ENCODE measurements at regions not wholly inside any gene's neighbourhood (a gene's known extent, or its start where the extent isn't known, plus 50 kb on each side); places are given as distances from the start of the nearest gene placed in this dataset.

DNA sequence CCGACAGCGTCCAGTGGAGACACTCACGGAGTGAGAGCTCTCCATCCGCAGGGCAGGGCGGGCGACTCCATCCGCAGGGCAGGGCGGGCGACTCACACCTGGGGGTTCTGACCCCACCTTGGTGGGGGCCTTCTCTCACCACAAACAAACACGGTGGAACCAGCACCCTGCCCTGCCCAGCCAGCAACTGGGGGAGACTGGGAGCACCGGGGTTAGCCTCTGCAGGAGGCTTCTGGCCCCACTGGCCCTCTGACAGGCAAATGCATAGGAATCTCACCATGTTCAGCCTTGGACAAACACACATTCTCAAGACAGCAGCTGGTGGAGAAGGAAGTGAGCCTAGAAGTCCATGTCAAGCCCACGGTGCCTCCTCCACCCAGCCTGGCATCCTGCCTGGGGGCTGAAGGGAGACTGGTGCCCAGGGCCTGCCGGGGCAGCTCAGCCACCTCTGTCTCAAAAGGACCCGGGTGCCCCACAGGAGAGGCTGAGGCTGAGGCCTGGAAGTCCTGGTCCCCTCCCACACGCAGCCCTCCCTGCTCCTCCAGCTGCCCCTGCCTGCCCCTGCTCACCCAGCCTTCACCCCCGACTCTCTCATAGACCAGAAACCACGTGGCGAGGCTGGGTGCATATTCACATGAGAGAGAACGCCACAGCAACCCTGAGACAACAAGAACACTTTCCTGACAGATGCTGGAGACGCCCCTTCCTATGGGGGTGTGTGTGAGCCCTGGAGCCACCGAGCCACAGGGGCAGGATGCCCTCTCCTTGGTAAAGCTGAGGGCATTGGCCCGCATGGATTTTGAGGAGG lies 98.4 kb upstream of the B3GAT1 start (continued):
- TF ChIP-seq, protein P1, sequence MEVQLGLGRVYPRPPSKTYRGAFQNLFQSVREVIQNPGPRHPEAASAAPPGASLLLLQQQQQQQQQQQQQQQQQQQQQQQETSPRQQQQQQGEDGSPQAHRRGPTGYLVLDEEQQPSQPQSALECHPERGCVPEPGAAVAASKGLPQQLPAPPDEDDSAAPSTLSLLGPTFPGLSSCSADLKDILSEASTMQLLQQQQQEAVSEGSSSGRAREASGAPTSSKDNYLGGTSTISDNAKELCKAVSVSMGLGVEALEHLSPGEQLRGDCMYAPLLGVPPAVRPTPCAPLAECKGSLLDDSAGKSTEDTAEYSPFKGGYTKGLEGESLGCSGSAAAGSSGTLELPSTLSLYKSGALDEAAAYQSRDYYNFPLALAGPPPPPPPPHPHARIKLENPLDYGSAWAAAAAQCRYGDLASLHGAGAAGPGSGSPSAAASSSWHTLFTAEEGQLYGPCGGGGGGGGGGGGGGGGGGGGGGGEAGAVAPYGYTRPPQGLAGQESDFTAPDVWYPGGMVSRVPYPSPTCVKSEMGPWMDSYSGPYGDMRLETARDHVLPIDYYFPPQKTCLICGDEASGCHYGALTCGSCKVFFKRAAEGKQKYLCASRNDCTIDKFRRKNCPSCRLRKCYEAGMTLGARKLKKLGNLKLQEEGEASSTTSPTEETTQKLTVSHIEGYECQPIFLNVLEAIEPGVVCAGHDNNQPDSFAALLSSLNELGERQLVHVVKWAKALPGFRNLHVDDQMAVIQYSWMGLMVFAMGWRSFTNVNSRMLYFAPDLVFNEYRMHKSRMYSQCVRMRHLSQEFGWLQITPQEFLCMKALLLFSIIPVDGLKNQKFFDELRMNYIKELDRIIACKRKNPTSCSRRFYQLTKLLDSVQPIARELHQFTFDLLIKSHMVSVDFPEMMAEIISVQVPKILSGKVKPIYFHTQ (CRISPR knock-in tag; IDR thresholded peaks at IDR 0.05) = no peak
- no peak for TF ChIP-seq JAZF1 (CRISPR knock-in tag; IDR thresholded peaks at IDR 0.05)
- no peak for TF ChIP-seq MYBL2 (CRISPR knock-in tag; IDR thresholded peaks at IDR 0.05)
- TF ChIP-seq ZNF396 (CRISPR knock-in tag; IDR thresholded peaks at IDR 0.05; ENCODE audit: borderline replicate concordance) = no peak

DNA sequence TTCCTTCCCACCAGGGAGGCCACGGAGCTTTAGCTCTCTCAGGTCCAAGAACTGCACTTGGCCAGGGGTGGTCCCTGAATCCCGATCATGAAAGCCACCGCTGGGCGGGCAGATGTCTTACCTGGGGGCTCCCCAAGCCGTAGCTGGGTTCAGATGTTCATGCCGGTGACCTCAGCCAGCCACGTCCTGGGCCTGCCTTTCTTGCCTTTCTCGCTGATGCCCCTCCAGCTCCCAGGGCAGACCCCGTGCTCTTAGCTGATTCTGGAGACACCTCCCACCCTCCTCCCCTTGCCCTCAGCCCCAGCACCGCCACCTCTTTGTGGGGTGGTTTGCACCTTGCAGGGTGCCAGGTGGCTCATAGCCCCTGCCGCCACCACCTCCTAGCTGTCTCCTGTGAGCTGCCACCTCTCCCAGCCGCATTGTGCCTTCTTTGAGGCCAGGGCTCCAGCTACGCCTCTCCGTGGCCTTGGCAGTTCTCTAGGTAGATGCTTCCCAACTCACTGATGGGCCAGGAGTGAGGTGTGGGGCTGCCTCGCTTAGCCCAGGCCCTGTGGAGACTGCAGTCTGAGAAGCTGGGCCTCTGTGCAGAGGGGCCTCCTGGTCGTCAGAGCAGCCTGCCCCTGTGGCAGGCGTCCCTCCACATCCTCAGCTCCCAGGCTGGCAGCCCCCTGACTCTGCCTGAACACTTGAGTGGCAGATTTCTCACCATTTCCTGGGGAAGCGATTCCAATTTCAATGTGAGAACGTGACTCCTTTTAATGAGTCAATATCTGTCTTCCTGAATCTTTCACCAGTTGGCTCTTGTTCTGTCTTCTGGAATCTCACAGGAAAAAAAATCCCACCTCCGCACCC lies 97.6 kb upstream of the B3GAT1 start:
- CTCF ChIA-PET = no interaction called here
- Mint-ChIP-seq H3K9me3 (no peaks in the 10 kb centered on the region), H3K36me3 (no peaks in the 10 kb centered on the region), H3K27ac (no peak overlapping the region), H3K4me3 (no peak overlapping the region), H3K27me3 (ENCODE audit: low read depth) (peaks cover under 1% of the 10 kb centered on the region; the same call in 1 of the 2 replicates), H3K4me1 (peaks cover 2% of the 10 kb centered on the region)
- ATAC-seq (no peak), DNase-seq (ENCODE audit: low spot score) (no peak)
- POLR2A ChIA-PET = no interaction called here
- TF ChIP-seq, protein P2, sequence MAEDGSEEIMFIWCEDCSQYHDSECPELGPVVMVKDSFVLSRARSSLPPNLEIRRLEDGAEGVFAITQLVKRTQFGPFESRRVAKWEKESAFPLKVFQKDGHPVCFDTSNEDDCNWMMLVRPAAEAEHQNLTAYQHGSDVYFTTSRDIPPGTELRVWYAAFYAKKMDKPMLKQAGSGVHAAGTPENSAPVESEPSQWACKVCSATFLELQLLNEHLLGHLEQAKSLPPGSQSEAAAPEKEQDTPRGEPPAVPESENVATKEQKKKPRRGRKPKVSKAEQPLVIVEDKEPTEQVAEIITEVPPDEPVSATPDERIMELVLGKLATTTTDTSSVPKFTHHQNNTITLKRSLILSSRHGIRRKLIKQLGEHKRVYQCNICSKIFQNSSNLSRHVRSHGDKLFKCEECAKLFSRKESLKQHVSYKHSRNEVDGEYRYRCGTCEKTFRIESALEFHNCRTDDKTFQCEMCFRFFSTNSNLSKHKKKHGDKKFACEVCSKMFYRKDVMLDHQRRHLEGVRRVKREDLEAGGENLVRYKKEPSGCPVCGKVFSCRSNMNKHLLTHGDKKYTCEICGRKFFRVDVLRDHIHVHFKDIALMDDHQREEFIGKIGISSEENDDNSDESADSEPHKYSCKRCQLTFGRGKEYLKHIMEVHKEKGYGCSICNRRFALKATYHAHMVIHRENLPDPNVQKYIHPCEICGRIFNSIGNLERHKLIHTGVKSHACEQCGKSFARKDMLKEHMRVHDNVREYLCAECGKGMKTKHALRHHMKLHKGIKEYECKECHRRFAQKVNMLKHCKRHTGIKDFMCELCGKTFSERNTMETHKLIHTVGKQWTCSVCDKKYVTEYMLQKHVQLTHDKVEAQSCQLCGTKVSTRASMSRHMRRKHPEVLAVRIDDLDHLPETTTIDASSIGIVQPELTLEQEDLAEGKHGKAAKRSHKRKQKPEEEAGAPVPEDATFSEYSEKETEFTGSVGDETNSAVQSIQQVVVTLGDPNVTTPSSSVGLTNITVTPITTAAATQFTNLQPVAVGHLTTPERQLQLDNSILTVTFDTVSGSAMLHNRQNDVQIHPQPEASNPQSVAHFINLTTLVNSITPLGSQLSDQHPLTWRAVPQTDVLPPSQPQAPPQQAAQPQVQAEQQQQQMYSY (CRISPR knock-in tag; IDR thresholded peaks at IDR 0.05) = no peak
- TF ChIP-seq, protein P3, sequence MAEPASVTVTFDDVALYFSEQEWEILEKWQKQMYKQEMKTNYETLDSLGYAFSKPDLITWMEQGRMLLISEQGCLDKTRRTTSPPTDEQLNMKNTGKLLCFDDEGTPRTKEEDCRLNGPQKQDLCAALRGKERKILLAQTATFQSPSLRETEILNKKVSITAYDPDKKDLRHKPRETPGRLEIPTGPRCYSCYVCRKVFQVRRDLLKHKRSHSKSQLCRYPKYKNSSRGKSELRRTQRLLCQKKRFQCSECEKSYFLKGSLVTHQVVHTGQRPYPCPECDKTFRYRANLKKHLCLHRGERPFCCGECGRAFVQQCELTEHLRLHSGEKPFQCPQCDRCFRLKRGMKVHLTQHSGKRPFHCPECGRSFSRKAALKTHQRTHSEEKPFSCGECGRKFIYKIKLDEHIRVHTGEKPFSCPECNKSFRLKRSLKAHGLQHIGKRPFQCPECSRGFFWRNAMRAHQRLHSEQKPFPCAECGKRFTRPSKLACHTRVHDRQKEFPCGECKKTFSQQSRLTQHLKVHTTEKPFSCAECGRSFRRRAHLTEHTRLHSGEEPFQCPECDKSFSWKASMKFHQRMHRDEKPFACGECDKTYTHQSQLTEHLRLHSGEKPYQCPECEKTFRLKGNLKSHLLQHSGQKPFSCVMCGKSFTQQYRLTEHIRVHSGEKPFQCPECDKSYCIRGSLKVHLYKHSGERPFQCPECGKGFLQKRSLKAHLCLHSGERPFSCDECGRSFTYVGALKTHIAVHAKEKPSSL (CRISPR knock-in tag; conservative IDR thresholded peaks at IDR 0.05) = no peak
- no peak for TF ChIP-seq ZNF263 (CRISPR knock-in tag; IDR thresholded peaks at IDR 0.05; ENCODE audit: low read depth)
- no peak for TF ChIP-seq ELF4 (CRISPR knock-in tag; IDR thresholded peaks at IDR 0.05; ENCODE audit: low read depth)
- no peak for TF ChIP-seq ZNF423 (CRISPR knock-in tag; IDR thresholded peaks at IDR 0.05)
- TF ChIP-seq SMAD3 (CRISPR knock-in tag; IDR thresholded peaks at IDR 0.05; ENCODE audit: borderline replicate concordance) = no peak
- no peak for TF ChIP-seq NR1H2 (CRISPR knock-in tag; IDR thresholded peaks at IDR 0.05)
- TF ChIP-seq IRF2 (CRISPR knock-in tag; IDR thresholded peaks at IDR 0.05; ENCODE audit: borderline replicate concordance, low read depth) = no peak
- TF ChIP-seq ZNF121 (CRISPR knock-in tag; IDR thresholded peaks at IDR 0.05) = no peak
- no peak for TF ChIP-seq ZNF219 (CRISPR knock-in tag; IDR thresholded peaks at IDR 0.05; ENCODE audit: borderline replicate concordance)
- no peak for TF ChIP-seq TEAD4 (CRISPR knock-in tag; IDR thresholded peaks at IDR 0.05)
- TF ChIP-seq, protein P4, sequence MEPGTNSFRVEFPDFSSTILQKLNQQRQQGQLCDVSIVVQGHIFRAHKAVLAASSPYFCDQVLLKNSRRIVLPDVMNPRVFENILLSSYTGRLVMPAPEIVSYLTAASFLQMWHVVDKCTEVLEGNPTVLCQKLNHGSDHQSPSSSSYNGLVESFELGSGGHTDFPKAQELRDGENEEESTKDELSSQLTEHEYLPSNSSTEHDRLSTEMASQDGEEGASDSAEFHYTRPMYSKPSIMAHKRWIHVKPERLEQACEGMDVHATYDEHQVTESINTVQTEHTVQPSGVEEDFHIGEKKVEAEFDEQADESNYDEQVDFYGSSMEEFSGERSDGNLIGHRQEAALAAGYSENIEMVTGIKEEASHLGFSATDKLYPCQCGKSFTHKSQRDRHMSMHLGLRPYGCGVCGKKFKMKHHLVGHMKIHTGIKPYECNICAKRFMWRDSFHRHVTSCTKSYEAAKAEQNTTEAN (CRISPR knock-in tag; IDR thresholded peaks at IDR 0.05) = no peak
- no peak for TF ChIP-seq CREB1 (CRISPR knock-in tag; IDR thresholded peaks at IDR 0.05)
- no peak for TF ChIP-seq SOX15 (CRISPR knock-in tag; IDR thresholded peaks at IDR 0.05)
- no peak for TF ChIP-seq ESRRA (CRISPR knock-in tag; IDR thresholded peaks at IDR 0.05; ENCODE audit: borderline replicate concordance)

Data from WTC11 (cell line).